ENCODE measurements at regions not wholly inside any gene's neighbourhood (a gene's known extent, or its start where the extent isn't known, plus 50 kb on each side); places are given as distances from the start of the nearest gene placed in this dataset.
"Not testable (repeated sequence)": the region's sequence is repeated elsewhere in the genome, so short reads cannot be mapped to it uniquely, and the experiment has no call there.

GRCh38 chrX:25404163-25404562 lies 388.4 kb upstream of the ARX start:
- TF ChIP-seq EZH2 (IDR thresholded peaks at IDR 0.05; ENCODE audit: insufficient read depth, poor library complexity, severe bottlenecking); EZH2phosphoT487 (IDR thresholded peaks at IDR 0.05; ENCODE audit: insufficient read depth, low read depth): not testable (repeated sequence)

All from GM23248 (cell line).